ENCODE measurements at regions not wholly inside any gene's neighbourhood (a gene's known extent, or its start where the extent isn't known, plus 50 kb on each side); places are given as distances from the start of the nearest gene placed in this dataset.

GRCh38 chr10:35819736-35820135, 177.6 kb upstream of the FZD8 start:
- no peak overlapping the region for H3K14ac ChIP-seq (replicated peaks; ENCODE audit: low read depth, low read length)
- no peak overlapping the region for H2BK5ac ChIP-seq (ENCODE audit: low read depth, low read length, poor library complexity, severe bottlenecking)
- H3K79me1 ChIP-seq (ENCODE audit: low read depth in 1 of 2, low read length in 2 of 2) = no peaks in the 10 kb centered on the region
- no peaks in the 10 kb centered on the region; the same call in 1 of the 2 replicates for H3K4me1 ChIP-seq (ENCODE audit: control insufficient read depth, insufficient read depth, low read length)
- H3K9me3 ChIP-seq (ENCODE audit: control insufficient read depth, insufficient read depth, low read length) = no peaks in the 10 kb centered on the region
- H2BK120ac ChIP-seq (ENCODE audit: low read depth, low read length) = no peak overlapping the region
- intact Hi-C loops (cut with micrococcal nuclease) (no loop called here), in situ Hi-C loops (cut with MboI; ENCODE audit: low sequenced_read_pairs) (no loop called here), dilution Hi-C loops (cut with HindIII; ENCODE audit: low sequenced_read_pairs, unreplicated experiment) (no loop called here)
- WGBS, 2 experiments (ENCODE audit: extremely low coverage in 2 of 2, insufficient read length in 1 of 2) = no CpG with 5 or more reads among the region's 5 CpGs
- H4K5ac ChIP-seq (ENCODE audit: low read depth, low read length) = no peak overlapping the region
- H2AK9ac ChIP-seq (replicated peaks; ENCODE audit: low read depth, low read length, poor library complexity) = no peak overlapping the region
- no peak overlapping the region for H3K27ac ChIP-seq (ENCODE audit: insufficient read depth, low read length)
- POLR2A ChIA-PET (ENCODE audit: unreplicated experiment) = no interaction called here
- no peaks in the 10 kb centered on the region for H3K9me1 ChIP-seq (ENCODE audit: insufficient read depth, low read length)
- H3K9ac ChIP-seq (ENCODE audit: low read depth, low read length) = no peak overlapping the region
- no peaks in the 10 kb centered on the region for H3K36me3 ChIP-seq (ENCODE audit: control insufficient read depth, insufficient read depth, low read length)
- no peak overlapping the region for H3K4me3 ChIP-seq (ENCODE audit: insufficient read depth, low read depth, low read length)
- no peak for TF ChIP-seq MAFK (IDR thresholded peaks at IDR 0.05; ENCODE audit: low read depth, low read length)
- TF ChIP-seq, protein P1, sequence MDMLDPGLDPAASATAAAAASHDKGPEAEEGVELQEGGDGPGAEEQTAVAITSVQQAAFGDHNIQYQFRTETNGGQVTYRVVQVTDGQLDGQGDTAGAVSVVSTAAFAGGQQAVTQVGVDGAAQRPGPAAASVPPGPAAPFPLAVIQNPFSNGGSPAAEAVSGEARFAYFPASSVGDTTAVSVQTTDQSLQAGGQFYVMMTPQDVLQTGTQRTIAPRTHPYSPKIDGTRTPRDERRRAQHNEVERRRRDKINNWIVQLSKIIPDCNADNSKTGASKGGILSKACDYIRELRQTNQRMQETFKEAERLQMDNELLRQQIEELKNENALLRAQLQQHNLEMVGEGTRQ (IDR thresholded peaks at IDR 0.05; ENCODE audit: low read depth, low read length) = no peak
- TF ChIP-seq NFE2L2 (IDR thresholded peaks at IDR 0.05; ENCODE audit: low read depth, low read length) = no peak
- TF ChIP-seq RCOR1 (IDR thresholded peaks at IDR 0.05; ENCODE audit: insufficient replicate concordance, low read length) = no peak
- no peak for TF ChIP-seq SMC3 (IDR thresholded peaks at IDR 0.05; ENCODE audit: low read depth, low read length)
- TF ChIP-seq ELK1 (IDR thresholded peaks at IDR 0.05; ENCODE audit: borderline replicate concordance, low read depth, low read length) = no peak
- no peak for TF ChIP-seq MXI1 (IDR thresholded peaks at IDR 0.05; ENCODE audit: borderline replicate concordance, low read depth, low read length)
- no peak for TF ChIP-seq FOS (IDR thresholded peaks at IDR 0.05; ENCODE audit: low read depth, low read length)
- no peak for TF ChIP-seq MAZ (IDR thresholded peaks at IDR 0.05; ENCODE audit: borderline replicate concordance, low read depth, low read length)
- TF ChIP-seq RAD21 (IDR thresholded peaks at IDR 0.05; ENCODE audit: low read length) = no peak
- H3K4me2 ChIP-seq (ENCODE audit: low read depth, low read length) = no peak overlapping the region
- no peaks in the 10 kb centered on the region for H3K27me3 ChIP-seq (ENCODE audit: control insufficient read depth, insufficient read depth, low read length)
- H3K23ac ChIP-seq (ENCODE audit: low read depth, low read length) = no peak overlapping the region
- no peaks in the 10 kb centered on the region for H4K20me1 ChIP-seq (ENCODE audit: insufficient read depth, low read length)
- no peak overlapping the region for H4K8ac ChIP-seq (ENCODE audit: low read depth in 2 of 2, low read length in 2 of 2)
- ATAC-seq (ENCODE audit: low read depth) (no peak), DNase-seq (no peak)
- BruUV-seq (replicated peaks) = no TSS peak
- CTCF ChIA-PET = no interaction called here
- no peak overlapping the region for H4K91ac ChIP-seq (ENCODE audit: insufficient read depth, low read depth, low read length)
- no peak overlapping the region for H2AFZ ChIP-seq (replicated peaks; ENCODE audit: low read length, poor library complexity)
- no peak overlapping the region for H2BK20ac ChIP-seq (ENCODE audit: low read depth, low read length)
- no peak overlapping the region for H3K18ac ChIP-seq (ENCODE audit: low read depth, low read length)
- H2BK15ac ChIP-seq (ENCODE audit: low read depth, low read length) = no peak overlapping the region
- H3K56ac ChIP-seq (ENCODE audit: extremely low read depth, insufficient read depth, low read length) = no peak overlapping the region
- H3K4ac ChIP-seq (ENCODE audit: low read depth, low read length) = no peak overlapping the region
- H2AK5ac ChIP-seq (ENCODE audit: low read depth, low read length) = no peak overlapping the region

All from IMR-90 (cell line).